GM18502 (cell line): ENCODE measurements at regions not wholly inside any gene's neighbourhood (a gene's known extent, or its start where the extent isn't known, plus 50 kb on each side); places are given as distances from the start of the nearest gene placed in this dataset.

Experiments
- ATAC-seq: cut with Tn5 transposase; IDR thresholded peaks from one replicate; pipeline ENCODE4 v1.9.1; 2021; ENCODE audit warnings: mild to moderate bottlenecking; ENCODE audit not compliant: unreplicated experiment, poor library complexity

- no peak for ATAC-seq
Observed at GRCh38 chr13:26943748-26944147, 183.2 kb upstream of the GPR12 start.

- ATAC-seq: no peak
Observed at GRCh38 chr13:26942184-26942583, 181.6 kb upstream of the GPR12 start.

- no peak for ATAC-seq
Observed at GRCh38 chr13:26941345-26942174, 181.0 kb upstream of the GPR12 start.

- ATAC-seq: no peak
Observed at GRCh38 chr13:26934096-26934495, 173.5 kb upstream of the GPR12 start.

GRCh38 chr13:26932465-26932864, 171.9 kb upstream of the GPR12 start:
- ATAC-seq: no peak

- ATAC-seq: peak; percentile 61
Observed at GRCh38 chr13:26929971-26930730, 169.6 kb upstream of the GPR12 start.

GRCh38 chr13:26927511-26927910, 166.9 kb upstream of the GPR12 start:
- no peak for ATAC-seq

GRCh38 chr13:26926371-26926770, 165.8 kb upstream of the GPR12 start:
- ATAC-seq: no peak

- no peak for ATAC-seq
Observed at GRCh38 chr13:26923824-26924605, 163.4 kb upstream of the GPR12 start.

- ATAC-seq: no peak
Observed at GRCh38 chr13:26921918-26922317, 161.3 kb upstream of the GPR12 start.

- no peak for ATAC-seq
Observed at GRCh38 chr13:26920614-26921355, 160.2 kb upstream of the GPR12 start.

GRCh38 chr13:26919732-26920131, 159.1 kb upstream of the GPR12 start:
- no peak for ATAC-seq

- ATAC-seq: no peak
Observed at GRCh38 chr13:26919311-26919710, 158.7 kb upstream of the GPR12 start.

- no peak for ATAC-seq
Observed at GRCh38 chr13:26914624-26915023, 154.0 kb upstream of the GPR12 start.

- ATAC-seq: no peak
Observed at GRCh38 chr13:26914148-26914547, 153.6 kb upstream of the GPR12 start.

- ATAC-seq: no peak
Observed at GRCh38 chr13:26910754-26911465, 150.3 kb upstream of the GPR12 start.

- ATAC-seq: no peak
Observed at GRCh38 chr13:26909477-26909876, 148.9 kb upstream of the GPR12 start.

- no peak for ATAC-seq
Observed at GRCh38 chr13:26908126-26908525, 147.5 kb upstream of the GPR12 start.

- no peak for ATAC-seq
Observed at GRCh38 chr13:26899202-26899601, 138.6 kb upstream of the GPR12 start.
